ENCODE measurements at regions not wholly inside any gene's neighbourhood (a gene's known extent, or its start where the extent isn't known, plus 50 kb on each side); places are given as distances from the start of the nearest gene placed in this dataset.

DNA sequence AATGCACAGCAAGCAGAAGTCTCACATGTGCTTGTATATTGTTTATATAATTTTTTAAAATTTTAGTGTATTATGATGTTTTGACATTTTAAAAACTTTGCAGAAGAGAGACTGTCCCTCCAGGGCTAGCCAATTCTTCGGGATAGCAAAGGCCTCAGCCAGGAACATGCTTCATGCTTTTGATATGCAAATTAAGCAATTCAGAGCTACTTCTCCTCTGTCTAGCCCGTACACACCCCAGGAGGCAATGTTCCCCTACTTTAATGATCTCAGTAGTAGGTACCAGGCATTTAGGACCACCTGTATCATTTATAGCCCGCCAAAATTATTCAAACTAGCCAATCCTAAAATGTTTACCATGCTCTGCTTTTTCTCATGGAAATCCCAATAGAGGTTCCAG is 1116.2 kb downstream of the OLFM4 start:
- TF ChIP-seq, protein P1, sequence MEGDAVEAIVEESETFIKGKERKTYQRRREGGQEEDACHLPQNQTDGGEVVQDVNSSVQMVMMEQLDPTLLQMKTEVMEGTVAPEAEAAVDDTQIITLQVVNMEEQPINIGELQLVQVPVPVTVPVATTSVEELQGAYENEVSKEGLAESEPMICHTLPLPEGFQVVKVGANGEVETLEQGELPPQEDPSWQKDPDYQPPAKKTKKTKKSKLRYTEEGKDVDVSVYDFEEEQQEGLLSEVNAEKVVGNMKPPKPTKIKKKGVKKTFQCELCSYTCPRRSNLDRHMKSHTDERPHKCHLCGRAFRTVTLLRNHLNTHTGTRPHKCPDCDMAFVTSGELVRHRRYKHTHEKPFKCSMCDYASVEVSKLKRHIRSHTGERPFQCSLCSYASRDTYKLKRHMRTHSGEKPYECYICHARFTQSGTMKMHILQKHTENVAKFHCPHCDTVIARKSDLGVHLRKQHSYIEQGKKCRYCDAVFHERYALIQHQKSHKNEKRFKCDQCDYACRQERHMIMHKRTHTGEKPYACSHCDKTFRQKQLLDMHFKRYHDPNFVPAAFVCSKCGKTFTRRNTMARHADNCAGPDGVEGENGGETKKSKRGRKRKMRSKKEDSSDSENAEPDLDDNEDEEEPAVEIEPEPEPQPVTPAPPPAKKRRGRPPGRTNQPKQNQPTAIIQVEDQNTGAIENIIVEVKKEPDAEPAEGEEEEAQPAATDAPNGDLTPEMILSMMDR (IDR thresholded peaks at IDR 0.05), result no peak
- no peak for TF ChIP-seq POLR2A (IDR thresholded peaks at IDR 0.05)
